ENCODE measurements at regions not wholly inside any gene's neighbourhood (a gene's known extent, or its start where the extent isn't known, plus 50 kb on each side); places are given as distances from the start of the nearest gene placed in this dataset.

DNA sequence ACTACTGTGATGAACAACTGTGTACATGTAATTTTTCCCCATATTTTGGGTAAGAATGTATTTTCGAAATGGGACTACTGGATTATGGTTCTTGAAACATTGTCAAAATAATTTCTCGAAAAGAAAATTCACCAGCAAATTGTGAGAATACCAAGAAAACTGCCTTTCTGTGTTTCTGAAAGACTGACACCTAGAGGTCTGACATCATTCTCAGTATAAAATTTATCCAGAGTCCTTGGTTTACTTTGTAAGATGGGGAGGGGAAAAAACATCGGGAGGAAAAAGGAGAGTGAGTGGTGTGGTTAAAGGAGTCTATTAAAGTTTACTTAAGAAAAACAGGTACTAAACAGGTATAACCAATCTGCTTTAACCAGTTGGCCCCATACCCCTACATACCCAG is 149.2 kb downstream of the CEP120 start:
- Histone ChIP-seq H3K27me3 (no peaks in the 10 kb centered on the region), H3K9me3 (no peaks in the 10 kb centered on the region), H3K27ac (no peak overlapping the region), H3K36me3 (no peaks in the 10 kb centered on the region), H3K4me1 (no peaks in the 10 kb centered on the region), H3K4me3 (no peak overlapping the region)
- intact Hi-C loops (cut with DNase I): no loop called here
- TF ChIP-seq POLR2A (IDR thresholded peaks at IDR 0.05) (no peak), POLR2AphosphoS5 (IDR thresholded peaks at IDR 0.05; ENCODE audit: insufficient read depth in 1 of 2, low read depth in 1 of 2) (no peak)
- TF ChIP-seq, protein P1, sequence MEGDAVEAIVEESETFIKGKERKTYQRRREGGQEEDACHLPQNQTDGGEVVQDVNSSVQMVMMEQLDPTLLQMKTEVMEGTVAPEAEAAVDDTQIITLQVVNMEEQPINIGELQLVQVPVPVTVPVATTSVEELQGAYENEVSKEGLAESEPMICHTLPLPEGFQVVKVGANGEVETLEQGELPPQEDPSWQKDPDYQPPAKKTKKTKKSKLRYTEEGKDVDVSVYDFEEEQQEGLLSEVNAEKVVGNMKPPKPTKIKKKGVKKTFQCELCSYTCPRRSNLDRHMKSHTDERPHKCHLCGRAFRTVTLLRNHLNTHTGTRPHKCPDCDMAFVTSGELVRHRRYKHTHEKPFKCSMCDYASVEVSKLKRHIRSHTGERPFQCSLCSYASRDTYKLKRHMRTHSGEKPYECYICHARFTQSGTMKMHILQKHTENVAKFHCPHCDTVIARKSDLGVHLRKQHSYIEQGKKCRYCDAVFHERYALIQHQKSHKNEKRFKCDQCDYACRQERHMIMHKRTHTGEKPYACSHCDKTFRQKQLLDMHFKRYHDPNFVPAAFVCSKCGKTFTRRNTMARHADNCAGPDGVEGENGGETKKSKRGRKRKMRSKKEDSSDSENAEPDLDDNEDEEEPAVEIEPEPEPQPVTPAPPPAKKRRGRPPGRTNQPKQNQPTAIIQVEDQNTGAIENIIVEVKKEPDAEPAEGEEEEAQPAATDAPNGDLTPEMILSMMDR (IDR thresholded peaks at IDR 0.05): no peak
- no peak for DNase-seq (ENCODE audit: extremely low spot score in 2 of 2)

DNA sequence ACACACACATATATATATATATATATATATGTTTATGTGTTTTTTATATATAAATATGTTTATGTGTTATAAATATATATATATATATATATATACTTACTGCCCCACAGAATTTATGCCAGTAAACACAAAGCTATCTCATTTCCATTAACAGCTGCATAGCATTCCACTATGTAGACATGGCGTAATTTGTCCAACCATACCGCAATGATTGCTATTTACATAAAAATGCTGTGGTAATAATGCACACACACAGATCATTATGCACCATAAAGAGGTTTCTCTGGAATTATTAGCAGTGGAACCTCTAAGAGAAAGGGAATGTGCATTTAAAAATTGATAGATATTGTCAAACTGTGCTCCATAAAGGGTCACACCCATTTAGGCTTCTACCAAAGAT is 150.1 kb downstream of the CEP120 start:
- intact Hi-C loops (cut with DNase I): no loop called here
- no peaks in the 10 kb centered on the region for H3K36me3 ChIP-seq
- H3K9me3 ChIP-seq: no peaks in the 10 kb centered on the region
- H3K27ac ChIP-seq: no peak overlapping the region
- DNase-seq (ENCODE audit: extremely low spot score in 2 of 2): no peak
- no peaks in the 10 kb centered on the region for H3K4me1 ChIP-seq
- no peaks in the 10 kb centered on the region for H3K27me3 ChIP-seq
- no peak overlapping the region for H3K4me3 ChIP-seq
- no peak for TF ChIP-seq POLR2A (IDR thresholded peaks at IDR 0.05)
- no peak for TF ChIP-seq POLR2AphosphoS5 (IDR thresholded peaks at IDR 0.05; ENCODE audit: insufficient read depth in 1 of 2, low read depth in 1 of 2)
- TF ChIP-seq, protein P1 (IDR thresholded peaks at IDR 0.05): no peak

DNA sequence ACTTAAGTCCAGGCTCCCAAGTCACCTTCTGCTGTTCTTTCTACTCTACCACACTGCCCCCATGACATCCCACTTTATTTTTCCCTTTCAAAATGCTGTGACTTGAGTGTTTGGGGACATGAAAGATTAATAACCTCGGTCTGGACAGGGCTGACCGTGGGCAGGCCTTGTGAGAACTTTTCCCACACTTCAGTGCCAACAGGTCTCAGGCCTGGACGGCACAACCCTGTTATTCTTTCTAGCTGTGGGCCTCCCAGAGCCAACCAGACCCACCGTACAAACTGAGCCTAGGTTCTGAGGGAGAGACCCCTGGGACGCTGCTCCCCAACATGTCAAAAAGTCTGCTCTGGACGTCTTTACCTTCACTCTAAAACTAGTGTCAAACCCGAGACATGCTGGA is 153.4 kb downstream of the CEP120 start:
- Histone ChIP-seq H3K4me1 (no peaks in the 10 kb centered on the region), H3K4me3 (no peak overlapping the region), H3K9me3 (no peaks in the 10 kb centered on the region), H3K27ac (no peak overlapping the region), H3K36me3 (no peaks in the 10 kb centered on the region), H3K27me3 (no peaks in the 10 kb centered on the region)
- TF ChIP-seq POLR2AphosphoS5 (IDR thresholded peaks at IDR 0.05; ENCODE audit: insufficient read depth in 1 of 2, low read depth in 1 of 2) (no peak), POLR2A (IDR thresholded peaks at IDR 0.05) (no peak)
- TF ChIP-seq, protein P1 (IDR thresholded peaks at IDR 0.05): no peak
- no peak for DNase-seq (ENCODE audit: extremely low spot score in 2 of 2)
- intact Hi-C loops (cut with DNase I): no loop called here

DNA sequence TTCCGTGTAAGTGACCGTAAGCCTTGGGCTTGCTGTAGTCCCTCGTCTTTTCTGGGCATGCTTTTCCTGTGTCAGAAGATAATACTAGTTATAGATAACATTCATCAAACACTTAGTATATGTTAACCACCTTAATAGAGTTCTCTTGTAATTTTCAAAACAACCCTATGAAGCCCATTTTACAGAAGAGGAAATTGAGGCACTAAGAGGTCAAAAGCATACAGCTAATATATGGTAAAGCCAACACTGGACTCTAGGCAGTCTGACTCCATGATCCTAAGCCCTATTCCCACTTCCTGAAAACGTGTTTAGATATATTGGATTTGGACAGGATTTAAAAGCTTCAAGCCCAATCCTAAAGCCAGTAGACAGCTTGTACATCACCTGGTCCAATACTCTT is 153.8 kb downstream of the CEP120 start:
- Histone ChIP-seq H3K27ac (no peak overlapping the region), H3K4me3 (no peak overlapping the region), H3K4me1 (no peaks in the 10 kb centered on the region), H3K27me3 (no peaks in the 10 kb centered on the region), H3K9me3 (no peaks in the 10 kb centered on the region), H3K36me3 (no peaks in the 10 kb centered on the region)
- no peak for DNase-seq (ENCODE audit: extremely low spot score in 2 of 2)
- intact Hi-C loops (cut with DNase I): no loop called here
- TF ChIP-seq POLR2AphosphoS5 (IDR thresholded peaks at IDR 0.05; ENCODE audit: insufficient read depth in 1 of 2, low read depth in 1 of 2) (no peak), POLR2A (IDR thresholded peaks at IDR 0.05) (no peak)
- TF ChIP-seq, protein P1 (IDR thresholded peaks at IDR 0.05): no peak

- H3K9me3 ChIP-seq: no peaks in the 10 kb centered on the region
- no peaks in the 10 kb centered on the region for H3K27me3 ChIP-seq
- H3K36me3 ChIP-seq: no peaks in the 10 kb centered on the region
- peaks cover 13% of the 10 kb centered on the region for H3K4me1 ChIP-seq
- DNase-seq (ENCODE audit: extremely low spot score in 2 of 2): no peak
- H3K27ac ChIP-seq: no peak overlapping the region
- no peak overlapping the region for H3K4me3 ChIP-seq
- intact Hi-C loops (cut with DNase I): no loop called here
- TF ChIP-seq, protein P1 (IDR thresholded peaks at IDR 0.05): no peak
- TF ChIP-seq POLR2AphosphoS5 (IDR thresholded peaks at IDR 0.05; ENCODE audit: insufficient read depth in 1 of 2, low read depth in 1 of 2) (no peak), POLR2A (IDR thresholded peaks at IDR 0.05) (no peak)
These were observed 156.8 kb downstream of the CEP120 start for GRCh38 chr5:123266365-123266764.

Measured in vagina (tissue), 2 donors.